EH (cell line): ENCODE measurements at regions not wholly inside any gene's neighbourhood (a gene's known extent, or its start where the extent isn't known, plus 50 kb on each side); places are given as distances from the start of the nearest gene placed in this dataset.
"Not testable (repeated sequence)": the region's sequence is repeated elsewhere in the genome, so short reads cannot be mapped to it uniquely, and the experiment has no call there.

ENCODE experiments used
- DNase-seq: peaks from one replicate; pipeline ENCODE4 v3.0.0-alpha.2; 2015; ENCODE audit warnings: low read depth

GRCh38 chr6:168825226-168826077 is 384.5 kb downstream of the SMOC2 start:
- DNase-seq: no peak

GRCh38 chr6:168823397-168824212 is 382.6 kb downstream of the SMOC2 start:
- DNase-seq: no peak

GRCh38 chr6:168822376-168822775 is 381.4 kb downstream of the SMOC2 start:
- no peak for DNase-seq

- DNase-seq: no peak
Observed at GRCh38 chr6:168819546-168819945, 378.6 kb downstream of the SMOC2 start.

GRCh38 chr6:168817558-168818159 is 376.7 kb downstream of the SMOC2 start:
- DNase-seq: no peak

- DNase-seq: no peak
Observed at GRCh38 chr6:168815229-168815628, 374.2 kb downstream of the SMOC2 start.

GRCh38 chr6:168808232-168808631 is 367.2 kb downstream of the SMOC2 start:
- DNase-seq: no peak

GRCh38 chr6:168804331-168804730 is 363.3 kb downstream of the SMOC2 start:
- no peak for DNase-seq

- DNase-seq: no peak
Observed at GRCh38 chr6:168803874-168804273, 362.9 kb downstream of the SMOC2 start.

GRCh38 chr6:168799067-168799466 is 358.1 kb downstream of the SMOC2 start:
- no peak for DNase-seq

- no peak for DNase-seq
Observed at GRCh38 chr6:168796106-168796505, 355.1 kb downstream of the SMOC2 start.

- not testable (repeated sequence) for DNase-seq
Observed at GRCh38 chr6:168795611-168796010, 354.6 kb downstream of the SMOC2 start.

GRCh38 chr6:168794491-168794890 is 353.5 kb downstream of the SMOC2 start:
- DNase-seq: no peak

GRCh38 chr6:168793649-168794048 is 352.7 kb downstream of the SMOC2 start:
- DNase-seq: no peak

GRCh38 chr6:168791917-168792316 is 350.9 kb downstream of the SMOC2 start:
- DNase-seq: no peak

GRCh38 chr6:168789699-168790098 is 348.7 kb downstream of the SMOC2 start:
- DNase-seq: no peak

GRCh38 chr6:168785720-168786511 is 344.9 kb downstream of the SMOC2 start:
- no peak for DNase-seq

- DNase-seq: no peak
Observed at GRCh38 chr6:168784426-168784825, 343.4 kb downstream of the SMOC2 start.

GRCh38 chr6:168783720-168784119 is 342.7 kb downstream of the SMOC2 start:
- DNase-seq: no peak

GRCh38 chr6:168782187-168782751 is 341.3 kb downstream of the SMOC2 start:
- DNase-seq: no peak

- no peak for DNase-seq
Observed at GRCh38 chr6:168778201-168778600, 337.2 kb downstream of the SMOC2 start.

GRCh38 chr6:168774381-168774780 is 333.4 kb downstream of the SMOC2 start:
- DNase-seq: no peak
